Mesothelial cell of epicardium (in vitro differentiated cells): ENCODE measurements at regions not wholly inside any gene's neighbourhood (a gene's known extent, or its start where the extent isn't known, plus 50 kb on each side); places are given as distances from the start of the nearest gene placed in this dataset.

Experiments
- DNase-seq, 2 experiments: peaks; one replicate each; pipeline ENCODE4 v3.0.0; 2021; ENCODE audit warnings: low spot score in 2 of 2; ENCODE audit not compliant: unreplicated experiment in 2 of 2
- H3K27ac Mint-ChIP-seq: 2 replicates; pipeline ENCODE4 v1.8.0; 2021; ENCODE audit warnings: mixed read lengths
- H3K27me3 Mint-ChIP-seq: 2 replicates; pipeline ENCODE4 v1.8.0; 2021; ENCODE audit warnings: low read depth, mixed read lengths
- H3K36me3 Mint-ChIP-seq: 2 replicates; pipeline ENCODE4 v1.8.0; 2021; ENCODE audit warnings: mixed read lengths
- H3K4me1 Mint-ChIP-seq: 2 replicates; pipeline ENCODE4 v1.8.0; 2021; ENCODE audit warnings: mixed read lengths
- H3K4me3 Mint-ChIP-seq: 2 replicates; pipeline ENCODE4 v1.8.0; 2021; ENCODE audit warnings: mild to moderate bottlenecking, moderate library complexity, mixed read lengths
- H3K9me3 Mint-ChIP-seq: 2 replicates; pipeline ENCODE4 v1.8.0; 2021; ENCODE audit warnings: mixed read lengths
- CTCF ChIP-seq: fragments of 200-600 bp; sonication (generic); IDR thresholded peaks from one replicate; pipeline ENCODE4 v1.5.0; 2021; ENCODE audit warnings: antibody characterized with exemption; ENCODE audit not compliant: unreplicated experiment

GRCh38 chr5:165565911-165566310 lies 2060.5 kb downstream of the MAT2B start:
- H3K36me3 Mint-ChIP-seq: no peaks in the 10 kb centered on the region
- no peak overlapping the region for H3K4me3 Mint-ChIP-seq
- peaks cover 8% of the 10 kb centered on the region for H3K4me1 Mint-ChIP-seq
- H3K27me3 Mint-ChIP-seq: peaks cover 8% of the 10 kb centered on the region
- no peak overlapping the region for H3K27ac Mint-ChIP-seq
- DNase-seq: no peak
- TF ChIP-seq CTCF: no peak
- peaks cover 9% of the 10 kb centered on the region for H3K9me3 Mint-ChIP-seq

GRCh38 chr5:165569551-165569950 lies 2064.1 kb downstream of the MAT2B start:
- peaks cover 19% of the 10 kb centered on the region for H3K9me3 Mint-ChIP-seq
- no peak for DNase-seq

GRCh38 chr5:165573445-165573844 lies 2068.0 kb downstream of the MAT2B start:
- Mint-ChIP-seq H3K27me3 (no peaks in the 10 kb centered on the region), H3K36me3 (no peaks in the 10 kb centered on the region), H3K27ac (no peak overlapping the region), H3K9me3 (peaks cover 19% of the 10 kb centered on the region), H3K4me1 (no peaks in the 10 kb centered on the region), H3K4me3 (no peak overlapping the region)
- no peak for DNase-seq
- no peak for TF ChIP-seq CTCF

More at GRCh38 chr5:165569551-165569950, 2064.1 kb downstream of the MAT2B start:
- peaks cover 8% of the 10 kb centered on the region for H3K4me1 Mint-ChIP-seq
- no peak for TF ChIP-seq CTCF
- no peak overlapping the region for H3K27ac Mint-ChIP-seq
- H3K4me3 Mint-ChIP-seq: no peak overlapping the region
- H3K27me3 Mint-ChIP-seq: no peaks in the 10 kb centered on the region
- H3K36me3 Mint-ChIP-seq: no peaks in the 10 kb centered on the region

GRCh38 chr5:165574100-165574499 lies 2068.7 kb downstream of the MAT2B start:
- Mint-ChIP-seq H3K9me3 (peaks cover 19% of the 10 kb centered on the region), H3K4me1 (no peaks in the 10 kb centered on the region), H3K27ac (no peak overlapping the region), H3K27me3 (no peaks in the 10 kb centered on the region), H3K4me3 (no peak overlapping the region), H3K36me3 (no peaks in the 10 kb centered on the region)
- TF ChIP-seq CTCF: no peak
- no peak for DNase-seq

GRCh38 chr5:165576678-165577275 lies 2071.4 kb downstream of the MAT2B start:
- H3K27me3 Mint-ChIP-seq: no peaks in the 10 kb centered on the region
- no peak overlapping the region for H3K27ac Mint-ChIP-seq
- peaks cover 8% of the 10 kb centered on the region for H3K9me3 Mint-ChIP-seq
- TF ChIP-seq CTCF: no peak
- H3K4me3 Mint-ChIP-seq: no peak overlapping the region
- H3K4me1 Mint-ChIP-seq: no peaks in the 10 kb centered on the region
- H3K36me3 Mint-ChIP-seq: no peaks in the 10 kb centered on the region
- no peak for DNase-seq

- no peaks in the 10 kb centered on the region for H3K36me3 Mint-ChIP-seq
- H3K4me3 Mint-ChIP-seq: no peak overlapping the region
- no peaks in the 10 kb centered on the region for H3K4me1 Mint-ChIP-seq
- H3K27ac Mint-ChIP-seq: no peak overlapping the region
- peaks cover 6% of the 10 kb centered on the region for H3K9me3 Mint-ChIP-seq
- no peak for TF ChIP-seq CTCF
- no peak for DNase-seq
- H3K27me3 Mint-ChIP-seq: no peaks in the 10 kb centered on the region
Observed at GRCh38 chr5:165579911-165580310, 2074.5 kb downstream of the MAT2B start.
